ENCODE measurements at regions not wholly inside any gene's neighbourhood (a gene's known extent, or its start where the extent isn't known, plus 50 kb on each side); places are given as distances from the start of the nearest gene placed in this dataset.
"Not testable (repeated sequence)": the region's sequence is repeated elsewhere in the genome, so short reads cannot be mapped to it uniquely, and the experiment has no call there.

DNA sequence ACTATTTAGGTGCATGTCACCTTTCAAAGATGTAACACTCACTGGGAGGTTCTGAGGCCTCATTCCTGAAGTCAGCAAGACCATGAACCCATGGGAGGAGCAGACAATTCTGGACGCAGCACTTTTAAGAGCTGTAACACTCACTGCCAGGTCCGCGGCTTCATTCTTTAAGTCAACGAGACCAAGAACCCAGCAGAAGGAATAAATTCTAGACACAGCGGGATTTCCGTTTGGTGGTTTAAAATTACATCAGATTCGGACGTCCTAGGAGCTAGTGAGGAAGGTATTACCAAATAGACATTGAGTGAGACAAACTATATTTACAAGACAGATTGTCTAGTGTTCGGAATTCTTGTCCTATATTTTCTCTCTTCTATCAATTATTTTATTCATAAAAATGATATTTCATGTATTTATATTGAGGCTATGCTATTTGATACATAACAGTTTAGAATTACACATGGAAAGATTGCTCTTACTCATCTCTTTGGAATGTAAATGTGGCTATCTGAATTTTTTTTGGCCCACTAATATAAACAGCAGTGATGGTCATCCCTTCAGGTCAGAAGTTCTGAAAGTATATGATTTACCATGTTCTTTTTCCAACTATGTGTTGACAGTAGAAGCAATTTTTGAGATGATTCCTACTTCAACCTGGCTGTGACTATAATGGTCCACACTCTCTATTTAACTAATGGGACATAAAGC, 1973.0 kb upstream of the FLRT2 start:
- DNase-seq (ENCODE audit: low read depth): no peak

DNA sequence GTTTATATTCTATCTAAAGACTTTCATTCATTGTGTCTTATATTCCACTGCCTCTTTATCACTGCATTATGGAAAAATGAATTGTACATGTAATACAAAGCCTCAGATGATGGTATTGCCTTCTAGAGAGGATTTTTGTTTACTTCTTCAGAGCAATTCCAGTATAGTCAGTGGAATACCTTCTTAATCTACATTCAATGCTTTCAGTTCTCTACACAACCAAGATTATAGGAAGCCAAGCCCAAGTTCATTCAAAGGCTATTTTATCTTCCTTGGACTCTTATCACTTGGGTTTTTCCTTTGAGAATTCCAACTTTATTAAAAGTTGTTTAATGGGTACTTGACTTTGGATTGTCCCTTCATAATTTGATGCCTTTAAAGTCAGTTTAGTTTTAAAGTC, 1971.0 kb upstream of the FLRT2 start:
- DNase-seq (ENCODE audit: low read depth): no peak

DNA sequence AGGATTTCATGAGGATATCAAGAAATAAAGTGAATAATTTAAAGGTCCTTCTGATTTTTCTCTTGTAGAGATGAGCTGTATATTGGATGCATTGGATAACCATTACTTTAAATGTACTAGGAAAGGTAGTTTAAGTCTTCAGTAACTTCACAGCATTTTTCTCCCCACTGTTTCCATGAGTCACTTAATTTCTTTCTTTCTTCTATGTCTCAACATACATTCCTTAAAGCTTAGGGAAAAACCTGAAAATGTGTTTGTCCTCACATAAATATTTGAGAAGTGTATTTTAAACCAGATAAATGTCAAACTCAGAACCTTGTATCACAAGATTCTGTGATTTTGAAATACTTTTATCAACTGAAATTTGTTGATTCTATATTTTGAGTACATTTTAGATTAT, 1970.2 kb upstream of the FLRT2 start:
- no peak for DNase-seq (ENCODE audit: low read depth)

DNA sequence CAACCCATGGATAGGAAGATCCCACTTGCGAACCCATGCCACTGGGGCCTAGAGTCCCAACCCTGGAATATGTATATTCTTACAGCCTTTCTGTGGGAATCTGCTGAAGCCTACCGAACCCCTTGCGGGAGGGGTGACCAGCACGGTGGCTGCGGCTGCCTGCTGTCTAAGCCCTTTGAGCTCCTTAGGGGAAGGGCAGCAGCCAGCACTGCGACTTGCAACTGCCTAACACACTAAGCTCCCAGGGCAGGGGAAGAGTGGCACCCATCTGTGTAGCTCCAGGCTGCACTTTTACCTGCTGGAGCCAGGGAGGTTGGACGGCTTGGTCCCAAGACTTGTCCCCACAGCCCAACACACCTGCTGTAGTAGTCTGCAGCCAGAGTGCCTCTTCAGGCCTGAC, 1968.7 kb upstream of the FLRT2 start:
- DNase-seq (ENCODE audit: low read depth): no peak

DNA sequence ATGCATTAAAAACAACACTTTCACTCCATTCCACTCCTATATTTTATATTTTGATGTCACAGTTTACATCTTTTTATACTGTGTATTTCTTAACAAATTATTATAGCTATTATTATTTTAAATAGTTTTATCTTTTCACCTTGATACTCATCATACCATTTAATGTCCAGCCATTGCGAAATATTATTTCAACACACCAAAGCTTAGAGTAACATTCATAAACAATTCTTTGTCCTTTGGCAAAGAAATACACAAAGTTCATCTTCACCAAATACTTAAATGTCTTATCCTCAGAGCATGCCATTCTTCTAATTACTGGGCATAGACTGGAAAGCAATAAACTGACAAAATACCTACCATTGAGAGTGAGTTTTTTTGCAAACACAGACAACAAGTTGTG, 1963.4 kb upstream of the FLRT2 start:
- no peak for DNase-seq (ENCODE audit: low read depth)

DNA sequence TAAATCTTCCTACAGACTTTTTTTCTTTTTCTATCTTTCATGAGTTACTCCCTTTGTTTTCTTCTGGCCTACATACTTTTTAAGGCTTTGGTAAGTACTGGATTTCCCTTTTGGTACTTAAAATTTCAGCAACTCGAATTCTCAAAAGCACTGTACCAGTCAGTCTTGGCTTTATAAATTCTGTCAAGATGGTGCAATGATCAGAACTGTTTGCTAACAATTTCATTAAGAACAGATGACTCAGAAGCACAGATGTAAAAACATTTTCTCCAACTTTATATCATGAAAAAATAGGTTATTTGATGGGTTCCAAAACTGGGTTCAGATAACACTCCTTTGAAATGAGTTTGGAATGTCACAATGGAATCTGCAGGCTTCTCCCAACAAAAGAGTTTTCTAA, 1961.8 kb upstream of the FLRT2 start:
- DNase-seq (ENCODE audit: low read depth): no peak

DNA sequence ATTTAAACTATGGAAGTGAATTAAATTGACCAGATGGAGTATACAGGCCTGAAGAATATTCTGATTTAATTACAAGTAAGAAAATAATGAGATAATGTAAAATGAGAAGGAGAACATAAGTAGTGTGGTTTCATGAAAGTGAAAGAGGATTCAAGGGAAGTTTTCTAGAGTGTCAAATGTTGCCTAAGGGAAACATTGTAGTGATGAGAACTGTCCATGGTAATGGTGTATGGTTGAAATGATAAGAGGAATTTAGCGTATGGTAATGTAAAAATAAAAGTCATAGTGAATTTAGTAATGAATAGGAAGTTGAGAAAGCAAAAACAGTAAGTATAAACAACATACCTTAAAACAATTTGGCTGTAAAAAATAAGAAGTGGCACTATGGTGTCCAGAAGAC, 1954.6 kb upstream of the FLRT2 start:
- no peak for DNase-seq (ENCODE audit: low read depth)

DNA sequence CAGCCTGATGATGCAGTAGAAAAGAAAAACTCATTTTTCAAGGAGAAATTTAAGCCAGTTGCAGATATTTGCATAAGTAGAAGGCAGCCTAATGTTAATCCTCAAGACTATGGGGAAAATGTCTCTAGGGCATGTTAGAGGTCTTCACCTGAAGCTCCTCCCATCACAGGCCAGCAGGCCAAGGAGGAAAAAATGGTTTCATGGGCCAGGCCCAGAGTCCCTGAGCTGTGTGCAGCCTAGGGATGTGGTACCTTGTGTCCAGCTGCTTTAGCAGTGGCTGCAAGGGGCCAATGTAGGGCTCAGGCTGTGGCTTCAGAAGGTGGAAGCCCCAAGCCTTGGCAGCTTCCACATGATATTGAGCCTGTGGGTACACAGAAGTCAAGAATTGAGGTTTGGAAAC, 1946.7 kb upstream of the FLRT2 start:
- DNase-seq (ENCODE audit: low read depth): no peak

DNA sequence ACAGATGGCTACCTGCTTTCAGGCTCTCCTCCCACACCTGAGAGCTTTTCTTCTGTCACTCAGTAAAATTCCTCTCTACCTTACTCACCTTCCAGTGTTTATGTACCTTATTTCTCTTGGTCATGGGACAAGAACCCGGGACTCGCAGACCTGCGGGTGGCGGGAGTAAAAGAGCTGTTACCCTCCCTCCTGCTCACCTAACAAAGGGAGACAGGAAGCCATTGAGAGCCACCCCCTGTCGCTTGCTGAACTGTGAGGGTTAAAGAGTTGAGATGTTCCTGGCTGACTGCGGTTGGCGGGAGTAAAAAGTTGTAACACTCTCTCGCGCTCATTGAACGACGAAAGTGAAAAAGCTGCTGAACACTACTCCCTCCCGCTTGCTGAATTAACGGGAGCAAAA, 1935.1 kb upstream of the FLRT2 start:
- DNase-seq (ENCODE audit: low read depth): no peak

DNA sequence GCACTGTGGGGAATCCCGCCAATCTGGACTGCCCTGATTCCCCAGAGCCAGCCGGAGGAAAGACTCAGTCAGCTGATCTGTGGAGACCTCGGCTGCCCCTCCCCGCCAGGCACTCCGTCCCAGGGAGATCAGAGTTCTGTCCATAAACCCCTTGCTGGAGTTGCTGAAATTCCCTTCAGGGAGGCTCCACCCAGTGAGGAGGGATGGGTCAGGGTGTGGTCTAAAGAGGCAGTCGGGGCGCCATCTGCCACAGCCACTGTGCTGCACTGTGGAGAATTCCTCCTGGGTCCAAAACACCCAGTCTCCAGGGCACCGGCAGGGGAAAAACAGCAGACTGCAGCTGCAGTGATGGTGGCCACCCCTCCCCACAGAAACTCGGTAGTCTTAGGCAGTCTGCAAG, 1922.3 kb upstream of the FLRT2 start:
- DNase-seq (ENCODE audit: low read depth): no peak

DNA sequence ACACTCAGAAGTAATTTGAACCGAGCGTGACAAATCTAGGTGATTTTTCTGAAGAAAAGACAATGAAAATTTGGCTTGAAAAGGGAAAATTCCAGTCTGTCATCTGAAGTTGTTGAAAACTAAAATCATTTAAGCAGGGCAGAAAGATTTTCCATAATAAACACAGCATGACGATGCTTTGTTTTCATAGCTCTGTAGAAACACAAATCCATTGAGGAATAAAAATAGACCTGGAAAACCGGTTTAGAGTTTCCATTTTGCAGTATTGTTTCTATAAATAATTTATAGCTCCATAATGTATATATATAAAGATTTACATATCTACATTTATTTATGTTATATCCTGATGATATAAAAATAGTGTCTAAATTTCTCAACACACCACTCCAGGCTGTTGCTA, 1918.5 kb upstream of the FLRT2 start:
- DNase-seq (ENCODE audit: low read depth): no peak

DNA sequence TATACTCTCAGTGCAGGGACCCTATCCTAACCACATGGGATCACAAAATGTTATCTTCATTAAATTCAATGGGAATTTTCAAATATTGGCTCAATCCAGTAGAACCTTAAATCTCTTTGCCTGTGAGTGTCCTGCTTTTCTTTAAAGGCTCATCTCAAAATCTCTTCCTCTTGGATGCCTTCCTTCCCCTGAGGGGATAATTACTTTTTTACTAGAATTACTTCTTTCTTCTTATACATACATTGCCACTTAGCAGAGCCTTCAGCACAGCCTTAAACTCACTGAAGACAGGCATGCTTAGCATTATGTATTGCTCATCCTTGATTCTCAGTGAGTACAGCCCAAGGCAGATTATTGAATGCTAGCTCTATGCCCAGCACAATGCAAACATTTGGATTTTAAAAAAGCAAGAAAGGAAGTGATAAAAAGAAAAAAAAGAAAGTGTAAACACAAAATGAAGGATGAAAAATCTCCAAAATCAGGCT, 1918.0 kb upstream of the FLRT2 start:
- DNase-seq (ENCODE audit: low read depth): no peak

DNA sequence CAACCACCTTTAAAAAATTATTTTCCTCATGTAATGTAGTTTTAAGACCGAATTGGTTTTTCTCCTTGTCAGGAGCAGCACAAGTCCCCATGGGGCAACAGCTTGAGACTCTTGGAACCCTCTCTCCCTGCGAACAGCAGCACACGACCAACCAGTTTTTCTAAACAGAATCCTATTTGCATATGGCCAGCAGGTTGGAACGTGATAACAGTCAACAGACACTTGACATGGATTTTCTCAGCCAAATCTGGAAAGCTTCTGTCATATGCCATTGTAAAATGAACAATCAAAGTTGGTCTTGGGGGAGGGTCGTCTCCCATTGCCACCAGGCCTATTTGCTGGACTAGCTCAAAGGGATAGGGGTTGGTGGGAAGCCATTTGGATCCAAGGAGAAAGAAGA, 1915.0 kb upstream of the FLRT2 start:
- no peak for DNase-seq (ENCODE audit: low read depth)

DNA sequence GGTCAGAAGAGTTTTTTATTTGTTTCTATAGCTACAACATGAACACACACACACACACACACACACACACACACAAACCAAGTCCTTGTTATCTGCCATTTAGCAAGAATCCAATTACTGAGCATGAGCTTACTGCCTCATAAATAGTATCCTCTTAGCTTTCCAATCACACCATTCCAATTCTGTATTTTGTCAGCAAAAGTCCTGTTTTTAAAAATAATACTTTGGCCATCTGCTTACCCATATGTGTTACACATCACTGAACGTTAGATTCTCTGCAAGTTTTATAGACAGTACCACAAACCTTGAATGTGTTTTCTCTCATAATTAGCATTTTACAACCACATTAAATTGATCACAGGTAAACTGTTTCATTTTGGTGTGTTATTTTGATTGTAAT, 1905.4 kb upstream of the FLRT2 start:
- no peak for DNase-seq (ENCODE audit: low read depth)

DNA sequence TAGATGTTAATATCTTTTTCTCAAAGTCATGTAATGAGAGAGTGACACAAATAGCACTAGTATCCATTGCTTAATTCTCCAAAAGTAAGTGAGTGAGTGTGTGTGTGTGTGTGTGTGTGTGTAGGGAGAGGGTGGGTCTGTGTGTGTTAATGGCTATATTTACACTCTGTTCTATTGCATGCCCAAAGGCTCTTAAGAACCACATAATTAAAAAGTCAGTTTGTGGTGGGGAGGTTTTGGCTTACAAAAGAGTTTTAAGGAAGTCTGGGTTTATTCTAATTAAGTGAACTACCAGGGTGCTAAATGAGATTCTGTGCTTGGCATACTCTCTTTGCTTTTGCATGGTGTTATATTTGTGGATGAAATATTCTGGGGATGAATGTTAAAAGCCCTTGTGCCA, 1897.6 kb upstream of the FLRT2 start:
- DNase-seq (ENCODE audit: low read depth): no peak

DNA sequence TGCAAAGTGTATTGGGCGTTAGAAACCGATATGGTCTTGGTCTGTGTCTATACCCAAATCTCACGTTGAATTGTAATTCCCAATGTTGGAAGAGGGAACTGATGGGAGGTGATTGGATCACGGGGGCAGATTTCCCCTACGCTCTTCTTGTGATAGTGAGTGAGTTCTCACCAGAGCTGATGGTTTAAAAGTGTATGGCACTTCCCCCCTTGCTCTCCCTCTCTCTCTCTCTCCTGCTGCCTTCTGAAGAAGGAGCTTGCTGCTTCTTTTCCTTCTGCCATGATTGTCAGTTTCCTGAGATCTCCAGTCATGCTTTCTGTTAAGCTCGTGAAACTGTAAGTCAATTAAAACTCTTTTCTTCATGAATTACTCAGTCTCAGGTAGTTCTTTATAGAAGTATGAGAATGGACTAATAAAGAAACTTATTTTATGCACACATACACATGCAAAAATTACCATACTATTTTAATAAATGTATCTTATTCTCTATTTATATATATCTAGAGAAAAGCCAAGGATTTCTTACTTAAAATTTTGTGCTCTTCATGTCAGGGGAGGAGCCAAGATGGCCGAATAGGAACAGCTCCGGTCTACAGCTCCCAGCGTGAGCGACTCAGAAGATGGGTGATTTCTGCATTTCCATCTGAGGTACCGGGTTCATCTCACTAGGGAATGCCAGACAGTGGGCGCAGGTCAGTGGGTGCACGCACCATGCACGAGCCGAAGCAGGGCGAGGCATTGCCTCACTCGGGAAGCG, 1891.0 kb upstream of the FLRT2 start:
- DNase-seq (ENCODE audit: low read depth): no peak

DNA sequence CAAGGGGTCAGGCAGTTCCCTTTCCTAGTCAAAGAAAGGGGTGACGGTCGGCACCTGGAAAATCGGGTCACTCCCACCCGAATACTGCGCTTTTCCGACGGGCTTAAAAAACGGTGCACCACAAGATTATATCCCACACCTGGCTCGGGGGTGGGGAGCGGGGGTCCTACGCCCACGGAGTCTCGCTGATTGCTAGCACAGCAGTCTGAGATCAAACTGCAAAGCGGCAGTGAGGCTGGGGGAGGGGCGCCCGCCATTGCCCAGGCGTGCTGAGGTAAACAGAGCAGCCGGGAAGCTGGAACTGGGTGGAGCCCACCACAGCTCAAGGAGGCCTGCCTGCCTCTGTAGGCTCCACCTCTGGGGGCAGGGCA, 1890.5 kb upstream of the FLRT2 start:
- not testable (repeated sequence) for DNase-seq (ENCODE audit: low read depth)

DNA sequence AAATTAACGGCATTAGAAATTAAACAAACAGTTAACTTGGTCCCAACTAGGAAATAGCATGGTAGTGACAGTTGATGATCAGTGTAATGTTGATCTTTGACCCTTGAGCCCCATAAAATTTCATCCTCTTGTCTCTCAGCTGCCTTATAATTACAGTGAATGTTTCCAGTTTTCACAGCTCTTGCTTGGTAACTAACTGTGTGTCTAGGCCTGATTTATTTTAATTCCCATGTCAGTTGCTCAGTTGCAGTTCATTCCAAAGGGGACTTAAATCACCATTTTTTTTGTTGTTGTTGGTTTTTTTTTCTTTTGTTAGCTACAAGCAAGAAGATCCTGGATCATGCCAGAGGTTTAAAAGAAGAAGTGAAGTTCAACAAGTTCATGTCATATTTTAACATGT, 1883.7 kb upstream of the FLRT2 start:
- no peak for DNase-seq (ENCODE audit: low read depth)

DNA sequence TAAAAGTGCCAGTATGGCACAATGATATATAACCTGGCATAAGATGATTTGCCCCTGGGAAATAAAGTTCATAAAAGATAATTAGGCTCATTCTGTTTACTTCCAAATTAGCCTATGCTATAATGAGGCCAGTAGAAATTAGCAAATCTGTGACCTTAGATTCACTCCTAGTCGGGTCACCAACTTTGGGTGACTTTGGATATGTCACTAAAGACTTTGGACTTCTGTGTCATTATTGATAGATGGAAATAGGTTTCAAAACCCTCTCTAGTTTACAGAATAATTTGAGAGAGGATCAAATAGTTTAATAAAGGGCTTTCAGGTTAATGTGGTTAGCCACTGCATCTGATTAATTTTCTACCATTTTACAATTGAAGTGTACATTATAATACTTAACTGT, 1869.3 kb upstream of the FLRT2 start:
- no peak for DNase-seq (ENCODE audit: low read depth)

DNA sequence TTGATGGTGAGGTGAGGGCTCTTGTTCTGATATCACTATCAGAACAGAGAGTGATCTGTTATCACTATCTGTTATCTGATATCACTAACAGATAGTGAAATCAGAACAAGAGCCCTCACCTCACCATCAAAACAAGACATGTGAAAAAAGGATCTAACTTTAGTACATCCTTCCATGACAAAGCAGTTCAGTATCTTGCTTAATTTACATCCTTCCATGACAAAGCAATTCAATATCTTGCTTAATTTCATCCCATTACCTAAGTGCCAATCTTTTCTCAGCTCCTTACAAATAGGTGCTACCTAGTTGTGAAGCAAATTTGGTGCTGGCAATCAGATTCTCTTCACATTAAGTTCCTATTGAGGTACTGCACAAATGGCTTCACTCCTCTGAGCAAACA, 1865.6 kb upstream of the FLRT2 start:
- DNase-seq (ENCODE audit: low read depth): no peak

DNA sequence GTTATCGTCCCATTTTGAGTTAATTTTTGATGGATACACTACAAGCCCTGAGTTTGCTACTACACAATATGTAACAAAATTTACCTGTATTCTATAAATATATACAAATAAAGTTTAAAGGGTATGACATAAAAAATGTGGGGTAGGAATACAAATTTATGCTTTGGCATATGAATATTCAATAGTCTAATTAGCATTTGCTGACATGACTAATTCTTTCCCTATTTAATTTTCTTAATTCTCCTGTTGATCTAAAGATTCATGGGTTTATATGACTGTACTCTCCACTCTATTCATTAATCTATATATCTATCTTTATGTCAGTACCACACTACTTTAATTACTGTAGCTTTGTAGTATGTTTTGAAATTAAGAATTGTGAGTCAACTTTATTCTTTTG, 1840.7 kb upstream of the FLRT2 start:
- DNase-seq (ENCODE audit: low read depth): no peak

DNA sequence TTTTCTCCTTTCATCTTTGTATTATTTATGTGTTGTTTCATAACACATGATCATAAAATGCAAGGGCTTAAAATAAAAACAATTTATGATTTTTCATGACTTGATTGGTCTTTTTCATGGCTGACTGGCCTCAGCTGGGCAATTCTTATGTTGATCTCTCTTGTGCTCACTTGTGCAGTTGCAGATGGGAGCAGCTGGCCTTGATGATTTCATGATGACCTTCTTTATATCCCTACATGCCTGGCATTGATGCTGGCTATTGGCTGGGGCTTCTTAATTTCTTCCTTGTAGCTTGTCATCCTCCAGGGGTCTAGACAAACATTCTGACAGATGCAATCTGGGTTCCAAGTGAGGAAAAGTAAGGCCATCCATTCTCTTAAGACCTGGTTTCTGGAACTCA, 1832.8 kb upstream of the FLRT2 start:
- no peak for DNase-seq (ENCODE audit: low read depth)

DNA sequence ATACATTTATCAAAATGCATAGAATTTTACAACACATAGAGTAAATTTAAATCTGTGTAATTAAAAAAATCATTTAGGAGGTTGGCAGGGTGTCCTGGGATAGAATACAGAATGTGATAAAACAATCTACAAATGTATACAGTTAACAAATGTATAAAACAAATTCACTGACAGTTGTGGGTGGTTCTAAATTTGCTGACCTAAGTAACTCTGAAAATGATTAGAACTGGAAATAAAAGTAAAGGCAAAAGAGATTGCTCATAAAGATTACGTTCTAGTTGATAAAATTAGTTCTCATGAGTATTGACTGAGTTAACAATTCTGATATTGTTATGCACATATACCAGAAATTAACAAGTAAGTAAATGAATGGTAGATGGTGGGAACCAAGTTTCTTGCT, 1827.3 kb upstream of the FLRT2 start:
- DNase-seq (ENCODE audit: low read depth): no peak

All from Daoy (cell line).